Mononuclear cell (primary cell): ENCODE measurements at regions not wholly inside any gene's neighbourhood (a gene's known extent, or its start where the extent isn't known, plus 50 kb on each side); places are given as distances from the start of the nearest gene placed in this dataset.

Source experiments
- H3K27me3 ChIP-seq: 2 replicates; pipeline ENCODE4 v1.6.0; 2011; ENCODE audit warnings: low read length, control low read depth; ENCODE audit not compliant: insufficient read depth
- H3K4me1 ChIP-seq: 2 replicates; pipeline ENCODE4 v1.5.1; 2011; ENCODE audit warnings: mild to moderate bottlenecking, low read length, control low read depth; ENCODE audit not compliant: insufficient read depth
- H3K4me3 ChIP-seq: 2 replicates; pipeline ENCODE4 v1.5.1; 2011; ENCODE audit warnings: mild to moderate bottlenecking, low read length, moderate library complexity
- H3K9me3 ChIP-seq: 2 replicates; pipeline ENCODE4 v1.5.1; 2011; ENCODE audit warnings: low read depth, mild to moderate bottlenecking, control low read depth, low read length

GRCh38 chrX:131910586-131910985, 112.5 kb upstream of the STK26 start:
- Histone ChIP-seq H3K4me1 (no peaks in the 10 kb centered on the region), H3K9me3 (no peaks in the 10 kb centered on the region), H3K4me3 (no peak overlapping the region), H3K27me3 (no peaks in the 10 kb centered on the region)

- H3K9me3 ChIP-seq: no peaks in the 10 kb centered on the region
- H3K4me3 ChIP-seq: no peak overlapping the region
- H3K27me3 ChIP-seq: no peaks in the 10 kb centered on the region
- H3K4me1 ChIP-seq: no peaks in the 10 kb centered on the region
Measured at GRCh38 chrX:131915488-131915887, 107.6 kb upstream of the STK26 start.

GRCh38 chrX:131917588-131917987, 105.5 kb upstream of the STK26 start:
- H3K9me3 ChIP-seq: no peaks in the 10 kb centered on the region
- no peaks in the 10 kb centered on the region for H3K4me1 ChIP-seq
- H3K27me3 ChIP-seq: no peaks in the 10 kb centered on the region
- H3K4me3 ChIP-seq: no peak overlapping the region

GRCh38 chrX:131918839-131919238, 104.3 kb upstream of the STK26 start:
- Histone ChIP-seq H3K4me1 (no peaks in the 10 kb centered on the region), H3K27me3 (no peaks in the 10 kb centered on the region), H3K4me3 (no peak overlapping the region), H3K9me3 (no peaks in the 10 kb centered on the region)

- H3K4me1 ChIP-seq: no peaks in the 10 kb centered on the region
- no peaks in the 10 kb centered on the region for H3K9me3 ChIP-seq
- no peak overlapping the region for H3K4me3 ChIP-seq
- H3K27me3 ChIP-seq: no peaks in the 10 kb centered on the region
Measured at GRCh38 chrX:131923614-131924250, 99.4 kb upstream of the STK26 start.

- no peaks in the 10 kb centered on the region for H3K9me3 ChIP-seq
- no peak overlapping the region for H3K4me3 ChIP-seq
- H3K27me3 ChIP-seq: no peaks in the 10 kb centered on the region
- H3K4me1 ChIP-seq: no peaks in the 10 kb centered on the region
Measured at GRCh38 chrX:131938749-131939148, 84.4 kb upstream of the STK26 start.

- no peaks in the 10 kb centered on the region for H3K4me1 ChIP-seq
- H3K9me3 ChIP-seq: no peaks in the 10 kb centered on the region
- H3K4me3 ChIP-seq: no peak overlapping the region
- H3K27me3 ChIP-seq: no peaks in the 10 kb centered on the region
Measured at GRCh38 chrX:131942034-131942433, 81.1 kb upstream of the STK26 start.

- no peaks in the 10 kb centered on the region for H3K4me1 ChIP-seq
- no peak overlapping the region for H3K4me3 ChIP-seq
- no peaks in the 10 kb centered on the region for H3K27me3 ChIP-seq
- H3K9me3 ChIP-seq: no peaks in the 10 kb centered on the region
Measured at GRCh38 chrX:131944936-131945902, 77.9 kb upstream of the STK26 start.

GRCh38 chrX:131951166-131951565, 71.9 kb upstream of the STK26 start:
- Histone ChIP-seq H3K27me3 (no peaks in the 10 kb centered on the region), H3K4me1 (no peaks in the 10 kb centered on the region), H3K4me3 (no peak overlapping the region), H3K9me3 (no peaks in the 10 kb centered on the region)

GRCh38 chrX:131955099-131955777, 67.9 kb upstream of the STK26 start:
- Histone ChIP-seq H3K9me3 (no peaks in the 10 kb centered on the region), H3K4me3 (no peak overlapping the region), H3K4me1 (no peaks in the 10 kb centered on the region), H3K27me3 (no peaks in the 10 kb centered on the region)

- Histone ChIP-seq H3K9me3 (no peaks in the 10 kb centered on the region), H3K27me3 (no peaks in the 10 kb centered on the region)
Measured at GRCh38 chrX:131958724-131959123, 64.4 kb upstream of the STK26 start.

GRCh38 chrX:131970347-131970746, 52.8 kb upstream of the STK26 start:
- no peaks in the 10 kb centered on the region for H3K27me3 ChIP-seq
- no peaks in the 10 kb centered on the region for H3K4me1 ChIP-seq
- no peaks in the 10 kb centered on the region for H3K9me3 ChIP-seq
- no peak overlapping the region for H3K4me3 ChIP-seq

More at GRCh38 chrX:131958724-131959123, 64.4 kb upstream of the STK26 start:
- no peak overlapping the region for H3K4me3 ChIP-seq
- H3K4me1 ChIP-seq: no peaks in the 10 kb centered on the region
